MM.1S (cell line): ENCODE measurements at regions not wholly inside any gene's neighbourhood (a gene's known extent, or its start where the extent isn't known, plus 50 kb on each side); places are given as distances from the start of the nearest gene placed in this dataset.

ENCODE experiments used
- EZH2 ChIP-seq: fragments of 300-600 bp; sonication (generic); optimal IDR thresholded peaks from 2 replicates; pipeline ENCODE3; 2017; ENCODE audit warnings: low read depth, mild to moderate bottlenecking, antibody characterized with exemption, low read length, mixed read lengths
- EZH2phosphoT487 ChIP-seq: fragments of 300-600 bp; sonication (generic); IDR thresholded peaks from 2 replicates; pipeline ENCODE4 v1.6.1; 2018; ENCODE audit warnings: antibody characterized with exemption, low read length
- TF ChIP-seq, protein P1 (sequence below): fragments of 300-600 bp; sonication (generic); IDR thresholded peaks from 2 replicates; pipeline ENCODE4 v1.5.1; 2016; ENCODE audit warnings: antibody characterized with exemption, low read length, mixed read lengths

DNA sequence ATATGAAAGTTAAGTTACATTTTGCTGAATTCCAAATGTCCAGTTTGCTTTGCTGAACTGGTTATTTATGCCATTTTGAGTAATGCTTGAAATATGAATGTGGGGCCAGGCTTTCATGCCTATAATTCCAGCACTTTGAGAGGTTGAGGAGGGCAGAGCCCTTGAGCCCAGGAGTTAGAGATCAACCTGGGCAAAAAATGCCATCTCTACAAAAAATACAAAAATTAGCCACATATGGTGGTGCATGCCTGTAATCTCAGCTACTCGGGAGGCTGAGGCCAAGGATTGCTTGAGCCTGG, 101.2 kb upstream of the ITGA6 start:
- TF ChIP-seq, protein P1, sequence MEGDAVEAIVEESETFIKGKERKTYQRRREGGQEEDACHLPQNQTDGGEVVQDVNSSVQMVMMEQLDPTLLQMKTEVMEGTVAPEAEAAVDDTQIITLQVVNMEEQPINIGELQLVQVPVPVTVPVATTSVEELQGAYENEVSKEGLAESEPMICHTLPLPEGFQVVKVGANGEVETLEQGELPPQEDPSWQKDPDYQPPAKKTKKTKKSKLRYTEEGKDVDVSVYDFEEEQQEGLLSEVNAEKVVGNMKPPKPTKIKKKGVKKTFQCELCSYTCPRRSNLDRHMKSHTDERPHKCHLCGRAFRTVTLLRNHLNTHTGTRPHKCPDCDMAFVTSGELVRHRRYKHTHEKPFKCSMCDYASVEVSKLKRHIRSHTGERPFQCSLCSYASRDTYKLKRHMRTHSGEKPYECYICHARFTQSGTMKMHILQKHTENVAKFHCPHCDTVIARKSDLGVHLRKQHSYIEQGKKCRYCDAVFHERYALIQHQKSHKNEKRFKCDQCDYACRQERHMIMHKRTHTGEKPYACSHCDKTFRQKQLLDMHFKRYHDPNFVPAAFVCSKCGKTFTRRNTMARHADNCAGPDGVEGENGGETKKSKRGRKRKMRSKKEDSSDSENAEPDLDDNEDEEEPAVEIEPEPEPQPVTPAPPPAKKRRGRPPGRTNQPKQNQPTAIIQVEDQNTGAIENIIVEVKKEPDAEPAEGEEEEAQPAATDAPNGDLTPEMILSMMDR, result no peak
- no peak for TF ChIP-seq EZH2
- TF ChIP-seq EZH2phosphoT487, result no peak
